ENCODE measurements at regions not wholly inside any gene's neighbourhood (a gene's known extent, or its start where the extent isn't known, plus 50 kb on each side); places are given as distances from the start of the nearest gene placed in this dataset.

DNA sequence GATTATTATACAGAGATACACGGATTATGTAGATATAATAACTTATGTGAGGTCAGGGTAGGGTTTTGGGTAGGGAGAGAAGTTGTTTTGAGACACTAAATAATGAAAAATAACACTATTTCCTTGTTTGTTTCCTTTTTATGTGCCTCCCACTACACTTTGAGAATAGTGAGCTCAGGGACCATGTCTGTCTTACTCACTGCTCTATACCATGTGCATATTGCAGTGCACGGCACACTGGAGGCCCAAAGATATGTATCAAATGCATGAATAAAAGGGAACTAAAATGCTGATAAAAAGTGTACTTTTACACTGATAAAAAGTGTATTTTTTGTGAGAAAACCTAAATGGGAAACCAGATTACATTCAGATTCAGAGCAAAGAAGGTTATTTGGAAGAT is 151.4 kb upstream of the NABP1 start:
- no peaks in the 10 kb centered on the region for H3K4me1 Mint-ChIP-seq (ENCODE audit: low read depth)
- no peak overlapping the region for H3K4me3 Mint-ChIP-seq (ENCODE audit: unreplicated experiment)
- H3K27me3 Mint-ChIP-seq (ENCODE audit: low read depth) = no peaks in the 10 kb centered on the region
- TF ChIP-seq, protein P1, sequence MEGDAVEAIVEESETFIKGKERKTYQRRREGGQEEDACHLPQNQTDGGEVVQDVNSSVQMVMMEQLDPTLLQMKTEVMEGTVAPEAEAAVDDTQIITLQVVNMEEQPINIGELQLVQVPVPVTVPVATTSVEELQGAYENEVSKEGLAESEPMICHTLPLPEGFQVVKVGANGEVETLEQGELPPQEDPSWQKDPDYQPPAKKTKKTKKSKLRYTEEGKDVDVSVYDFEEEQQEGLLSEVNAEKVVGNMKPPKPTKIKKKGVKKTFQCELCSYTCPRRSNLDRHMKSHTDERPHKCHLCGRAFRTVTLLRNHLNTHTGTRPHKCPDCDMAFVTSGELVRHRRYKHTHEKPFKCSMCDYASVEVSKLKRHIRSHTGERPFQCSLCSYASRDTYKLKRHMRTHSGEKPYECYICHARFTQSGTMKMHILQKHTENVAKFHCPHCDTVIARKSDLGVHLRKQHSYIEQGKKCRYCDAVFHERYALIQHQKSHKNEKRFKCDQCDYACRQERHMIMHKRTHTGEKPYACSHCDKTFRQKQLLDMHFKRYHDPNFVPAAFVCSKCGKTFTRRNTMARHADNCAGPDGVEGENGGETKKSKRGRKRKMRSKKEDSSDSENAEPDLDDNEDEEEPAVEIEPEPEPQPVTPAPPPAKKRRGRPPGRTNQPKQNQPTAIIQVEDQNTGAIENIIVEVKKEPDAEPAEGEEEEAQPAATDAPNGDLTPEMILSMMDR (IDR thresholded peaks at IDR 0.05) = no peak
- H3K27ac Mint-ChIP-seq (ENCODE audit: unreplicated experiment) = no peak overlapping the region
- DNase-seq (ENCODE audit: low spot score) = no peak
- peaks cover 2% of the 10 kb centered on the region for H3K9me3 Mint-ChIP-seq (ENCODE audit: low read depth)
- no peaks in the 10 kb centered on the region for H3K36me3 Mint-ChIP-seq (ENCODE audit: low read depth)

DNA sequence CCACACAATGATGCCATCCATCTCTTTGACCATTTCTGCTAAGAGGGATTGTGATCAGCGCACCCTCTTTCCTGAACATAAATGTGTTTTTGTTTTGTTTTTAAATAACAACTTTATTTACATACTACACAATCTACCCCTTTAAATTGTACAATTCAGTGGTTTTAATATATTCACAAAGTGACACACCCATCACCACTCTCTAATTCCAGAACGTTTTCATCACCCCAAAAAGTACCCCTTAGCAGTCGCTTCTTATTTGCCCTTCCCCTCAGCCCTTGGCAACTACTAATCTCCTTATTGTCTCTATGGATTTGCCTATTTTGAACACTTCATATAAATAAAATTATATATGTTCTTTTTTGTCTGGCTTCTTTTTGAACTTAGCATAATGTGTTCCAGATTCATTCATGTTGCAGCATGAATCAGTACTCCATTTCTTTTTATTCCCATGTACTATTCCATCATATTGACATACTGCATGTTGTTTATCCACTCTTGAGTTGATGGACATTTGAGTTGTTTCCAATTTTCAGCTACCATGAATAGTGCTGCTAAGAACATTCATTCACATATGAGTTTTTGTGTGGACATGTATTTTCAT is 150.9 kb upstream of the NABP1 start:
- no peaks in the 10 kb centered on the region for H3K4me1 Mint-ChIP-seq (ENCODE audit: low read depth)
- H3K4me3 Mint-ChIP-seq (ENCODE audit: unreplicated experiment) = no peak overlapping the region
- no peaks in the 10 kb centered on the region for H3K27me3 Mint-ChIP-seq (ENCODE audit: low read depth)
- H3K36me3 Mint-ChIP-seq (ENCODE audit: low read depth) = no peaks in the 10 kb centered on the region
- TF ChIP-seq, protein P1 (IDR thresholded peaks at IDR 0.05) = no peak
- no peak for DNase-seq (ENCODE audit: low spot score)
- no peak overlapping the region for H3K27ac Mint-ChIP-seq (ENCODE audit: unreplicated experiment)
- H3K9me3 Mint-ChIP-seq (ENCODE audit: low read depth) = peaks cover 2% of the 10 kb centered on the region

DNA sequence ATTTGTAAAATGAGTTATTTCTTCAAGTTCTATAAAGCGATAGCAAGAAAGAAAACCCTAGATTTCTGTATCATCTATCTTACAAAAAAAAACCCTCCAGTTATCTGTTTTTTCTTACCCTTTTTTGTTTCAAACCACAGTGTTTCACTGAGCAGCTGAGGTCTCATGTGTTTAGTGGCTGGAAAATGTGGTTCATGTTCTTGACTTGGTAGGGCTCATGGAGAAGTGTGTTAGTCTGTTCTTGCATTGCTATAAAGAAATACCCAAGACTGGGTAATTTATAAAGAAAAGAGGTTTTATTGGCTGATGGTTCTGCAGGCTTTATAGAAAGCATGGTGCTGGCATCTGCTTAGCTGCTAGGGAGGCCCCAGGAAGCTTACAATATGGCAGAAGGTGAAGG is 147.3 kb upstream of the NABP1 start:
- Mint-ChIP-seq H3K36me3 (ENCODE audit: low read depth) (peaks cover 4% of the 10 kb centered on the region), H3K4me1 (ENCODE audit: low read depth) (no peaks in the 10 kb centered on the region), H3K27me3 (ENCODE audit: low read depth) (no peaks in the 10 kb centered on the region), H3K4me3 (ENCODE audit: unreplicated experiment) (no peak overlapping the region), H3K9me3 (ENCODE audit: low read depth) (peaks cover 6% of the 10 kb centered on the region), H3K27ac (ENCODE audit: unreplicated experiment) (no peak overlapping the region)
- DNase-seq (ENCODE audit: low spot score) = no peak
- TF ChIP-seq, protein P1 (IDR thresholded peaks at IDR 0.05) = no peak

DNA sequence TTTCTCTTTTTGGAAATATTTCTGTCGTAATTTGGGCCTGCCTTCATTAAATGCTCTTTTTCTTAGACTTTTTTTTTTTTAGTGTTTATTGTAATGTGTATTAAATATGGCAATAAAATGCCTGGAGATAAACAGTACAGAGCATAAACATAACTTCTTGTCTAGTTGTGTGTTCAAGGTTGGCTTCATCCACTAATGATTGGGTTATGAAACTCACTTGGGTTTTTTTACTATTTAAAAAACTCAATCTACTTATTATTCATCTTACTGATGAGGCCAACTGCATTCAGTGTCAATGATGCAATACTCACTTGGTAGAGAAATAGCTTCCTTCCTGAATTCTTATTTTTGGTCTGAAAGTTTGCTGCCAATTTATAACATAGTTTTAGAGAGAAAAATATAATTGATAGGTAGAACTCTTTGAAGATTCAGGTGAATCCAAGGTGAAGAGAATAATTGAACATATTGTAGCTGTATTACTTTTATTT is 144.2 kb upstream of the NABP1 start:
- Mint-ChIP-seq H3K27me3 (ENCODE audit: low read depth) (no peaks in the 10 kb centered on the region), H3K36me3 (ENCODE audit: low read depth) (peaks cover 4% of the 10 kb centered on the region), H3K4me3 (ENCODE audit: unreplicated experiment) (no peak overlapping the region), H3K4me1 (ENCODE audit: low read depth) (no peaks in the 10 kb centered on the region), H3K9me3 (ENCODE audit: low read depth) (peaks cover 6% of the 10 kb centered on the region), H3K27ac (ENCODE audit: unreplicated experiment) (no peak overlapping the region)
- no peak for DNase-seq (ENCODE audit: low spot score)
- TF ChIP-seq, protein P1 (IDR thresholded peaks at IDR 0.05) = no peak

DNA sequence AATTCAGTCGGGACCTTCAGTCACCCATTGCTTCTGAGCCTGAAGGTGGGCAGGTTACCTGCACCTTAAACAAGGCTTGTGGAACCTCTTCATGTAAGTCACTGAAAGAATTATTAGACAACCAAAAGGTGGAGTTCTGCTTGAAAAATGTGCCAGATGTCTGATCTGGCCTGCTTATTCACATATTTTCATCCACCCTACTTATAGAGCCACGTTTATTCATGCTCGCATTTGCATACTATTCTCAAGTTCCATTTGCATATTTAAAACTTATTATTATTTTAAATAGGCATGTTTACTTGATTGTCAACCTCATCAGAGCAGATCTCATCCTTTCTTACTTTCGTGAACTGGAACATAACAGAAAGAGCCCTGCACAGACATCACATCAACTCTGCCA is 140.0 kb upstream of the NABP1 start:
- no peak for DNase-seq (ENCODE audit: low spot score)
- no peak overlapping the region for H3K4me3 Mint-ChIP-seq (ENCODE audit: unreplicated experiment)
- TF ChIP-seq, protein P1 (IDR thresholded peaks at IDR 0.05) = no peak
- no peaks in the 10 kb centered on the region for H3K27me3 Mint-ChIP-seq (ENCODE audit: low read depth)
- H3K4me1 Mint-ChIP-seq (ENCODE audit: low read depth) = no peaks in the 10 kb centered on the region
- H3K9me3 Mint-ChIP-seq (ENCODE audit: low read depth) = peaks cover 4% of the 10 kb centered on the region
- peaks cover 4% of the 10 kb centered on the region for H3K36me3 Mint-ChIP-seq (ENCODE audit: low read depth)
- H3K27ac Mint-ChIP-seq (ENCODE audit: unreplicated experiment) = no peak overlapping the region
